GM20000 (cell line): ENCODE measurements at regions not wholly inside any gene's neighbourhood (a gene's known extent, or its start where the extent isn't known, plus 50 kb on each side); places are given as distances from the start of the nearest gene placed in this dataset.
"Not testable (repeated sequence)": the region's sequence is repeated elsewhere in the genome, so short reads cannot be mapped to it uniquely, and the experiment has no call there.

Source experiments
- DNase-seq: peaks from one replicate; pipeline ENCODE4 v3.0.0; 2012; ENCODE audit warnings: low spot score
- TF ChIP-seq, protein P1 (sequence below): IDR thresholded peaks from 2 replicates; pipeline ENCODE4 v1.5.1; 2012; ENCODE audit warnings: mild to moderate bottlenecking, control low read depth; ENCODE audit errors: extremely low read depth, missing control alignments

DNA sequence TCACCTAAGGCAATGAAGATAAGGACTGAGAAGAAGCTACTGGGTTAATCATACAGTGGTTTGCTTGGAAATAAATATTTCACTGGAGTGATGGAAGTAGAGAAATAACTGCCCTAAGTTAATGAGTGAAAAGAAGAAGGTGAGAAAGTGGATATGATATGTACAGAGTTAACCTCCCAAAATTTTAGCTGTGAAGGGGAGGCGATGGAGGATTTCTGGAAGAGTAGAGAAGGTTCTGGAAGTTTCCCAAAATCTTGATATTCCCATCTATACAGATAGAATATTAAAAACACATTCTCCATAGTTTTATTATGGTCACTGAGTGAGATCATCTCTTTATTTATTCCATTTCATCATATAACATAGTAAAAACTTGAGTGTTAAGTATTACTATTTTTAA is 296.6 kb upstream of the RGPD4 start:
- no peak for DNase-seq
- TF ChIP-seq, protein P1, sequence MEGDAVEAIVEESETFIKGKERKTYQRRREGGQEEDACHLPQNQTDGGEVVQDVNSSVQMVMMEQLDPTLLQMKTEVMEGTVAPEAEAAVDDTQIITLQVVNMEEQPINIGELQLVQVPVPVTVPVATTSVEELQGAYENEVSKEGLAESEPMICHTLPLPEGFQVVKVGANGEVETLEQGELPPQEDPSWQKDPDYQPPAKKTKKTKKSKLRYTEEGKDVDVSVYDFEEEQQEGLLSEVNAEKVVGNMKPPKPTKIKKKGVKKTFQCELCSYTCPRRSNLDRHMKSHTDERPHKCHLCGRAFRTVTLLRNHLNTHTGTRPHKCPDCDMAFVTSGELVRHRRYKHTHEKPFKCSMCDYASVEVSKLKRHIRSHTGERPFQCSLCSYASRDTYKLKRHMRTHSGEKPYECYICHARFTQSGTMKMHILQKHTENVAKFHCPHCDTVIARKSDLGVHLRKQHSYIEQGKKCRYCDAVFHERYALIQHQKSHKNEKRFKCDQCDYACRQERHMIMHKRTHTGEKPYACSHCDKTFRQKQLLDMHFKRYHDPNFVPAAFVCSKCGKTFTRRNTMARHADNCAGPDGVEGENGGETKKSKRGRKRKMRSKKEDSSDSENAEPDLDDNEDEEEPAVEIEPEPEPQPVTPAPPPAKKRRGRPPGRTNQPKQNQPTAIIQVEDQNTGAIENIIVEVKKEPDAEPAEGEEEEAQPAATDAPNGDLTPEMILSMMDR = no peak

DNA sequence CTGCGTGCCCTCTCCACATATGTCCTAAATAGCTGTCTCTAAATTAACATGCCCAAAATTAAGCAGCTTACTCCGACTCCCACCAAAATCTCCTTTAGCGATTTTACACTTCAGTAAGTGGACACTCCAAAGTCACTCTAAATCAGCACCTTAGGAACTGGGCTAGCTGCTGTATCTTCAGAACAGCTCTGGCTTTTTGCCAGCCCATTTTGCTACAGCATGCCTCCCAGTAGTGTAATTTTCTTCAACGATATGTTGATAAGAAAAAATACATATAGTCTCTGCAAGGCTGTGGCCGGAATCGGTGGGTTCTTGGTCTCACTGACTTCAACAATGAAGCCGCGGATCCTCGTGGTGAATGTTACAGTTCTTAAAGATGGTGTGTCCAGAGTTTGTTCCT is 291.8 kb upstream of the RGPD4 start:
- DNase-seq = no peak
- TF ChIP-seq, protein P1 = no peak

DNA sequence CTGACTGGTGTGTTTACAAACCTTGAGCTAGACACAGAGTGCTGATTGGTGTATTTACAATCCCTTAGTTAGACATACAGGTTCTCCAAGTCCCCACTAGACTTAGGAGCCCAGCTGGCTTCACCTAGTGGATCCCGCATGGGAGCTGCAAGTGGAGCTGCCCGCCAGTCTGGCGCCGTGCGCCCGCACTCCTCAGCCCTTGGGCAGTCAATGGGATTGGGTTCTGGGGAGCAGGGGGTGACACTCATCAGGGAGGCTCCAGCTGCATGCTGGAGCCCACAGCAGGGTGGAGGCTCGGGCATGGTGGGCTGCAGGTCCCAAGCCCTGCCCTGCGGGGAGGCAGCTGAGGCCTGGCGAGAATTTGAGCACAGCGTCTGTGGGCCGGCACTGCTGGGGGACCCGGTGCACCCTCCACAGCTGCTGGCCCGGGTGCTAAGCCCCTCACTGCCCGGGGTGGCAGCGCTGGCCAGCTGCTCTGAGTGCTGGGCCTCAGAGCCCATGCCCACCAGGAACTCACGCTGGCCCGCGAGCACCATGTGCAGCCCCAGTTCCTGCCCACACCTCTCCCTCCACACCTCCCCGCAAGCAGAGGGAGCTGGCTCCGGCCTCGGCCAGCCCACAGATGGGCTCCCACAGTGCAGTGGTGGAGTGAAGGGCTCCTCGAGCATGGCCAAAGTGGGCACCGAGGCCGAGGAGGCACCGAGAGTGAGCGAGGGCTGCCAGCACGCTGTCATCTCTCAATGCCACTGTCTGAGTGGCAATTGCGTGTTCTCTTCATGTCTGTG is 290.6 kb upstream of the RGPD4 start:
- DNase-seq = not testable (repeated sequence)

DNA sequence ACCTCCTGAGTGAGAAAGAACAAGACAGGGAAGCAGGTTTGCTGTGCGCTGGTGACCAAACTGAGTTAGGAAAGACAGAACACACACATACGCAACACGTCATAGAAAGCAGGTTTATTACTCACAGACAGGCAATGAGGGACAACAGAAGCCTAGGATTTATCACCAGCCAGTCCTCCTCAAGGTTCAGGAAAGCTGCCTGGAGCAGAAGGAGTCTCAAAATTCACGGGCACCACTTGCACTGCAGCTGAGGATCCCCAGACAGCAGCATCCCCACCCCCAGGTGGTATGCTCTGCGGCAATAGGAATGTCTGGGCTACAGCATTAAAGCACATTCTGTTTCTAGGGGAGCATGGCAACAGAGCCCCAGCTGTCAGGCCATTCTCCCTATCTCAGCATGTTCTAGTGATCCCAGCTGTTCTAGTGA is 284.4 kb upstream of the RGPD4 start:
- DNase-seq = no peak
- TF ChIP-seq, protein P1 = no peak

DNA sequence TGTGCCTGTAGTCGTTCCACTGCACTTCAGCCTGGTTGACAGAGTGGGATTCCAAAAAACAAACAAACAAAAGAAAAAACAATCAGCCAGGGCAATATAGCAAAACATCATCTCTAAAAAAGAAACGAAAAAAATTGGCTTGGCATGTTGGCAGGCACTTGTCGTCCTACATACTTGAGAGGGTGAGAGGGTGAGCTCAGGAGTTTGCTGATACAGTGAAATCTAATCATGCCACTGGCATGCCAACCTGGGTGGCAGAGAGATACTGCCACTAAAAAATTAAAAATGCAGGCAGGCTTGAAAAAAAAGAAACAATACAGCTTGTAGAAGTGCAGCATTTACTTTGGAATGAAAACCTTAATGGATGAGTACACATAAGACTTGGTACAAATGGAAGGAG is 282.9 kb upstream of the RGPD4 start:
- no peak for DNase-seq
- TF ChIP-seq, protein P1 = no peak

DNA sequence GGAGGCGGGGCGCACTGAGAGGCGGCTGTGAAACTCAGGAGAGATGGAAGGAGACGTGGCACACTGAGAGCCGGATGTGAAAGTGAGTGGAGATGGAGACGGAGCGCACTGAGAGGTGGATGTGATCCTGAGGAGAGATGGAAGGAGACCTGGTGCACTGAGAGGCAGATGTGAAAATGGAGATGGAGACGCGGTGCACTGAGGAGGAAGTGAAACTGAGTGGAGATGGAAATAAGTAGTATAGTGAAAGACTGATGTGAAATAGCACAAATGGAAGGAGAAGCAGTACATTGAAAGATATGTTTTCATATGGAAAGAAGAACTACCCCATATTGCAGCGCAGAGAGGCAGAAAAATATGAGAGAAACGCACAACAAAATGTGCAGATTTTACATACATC is 281.6 kb upstream of the RGPD4 start:
- DNase-seq = no peak
- TF ChIP-seq, protein P1 = no peak

DNA sequence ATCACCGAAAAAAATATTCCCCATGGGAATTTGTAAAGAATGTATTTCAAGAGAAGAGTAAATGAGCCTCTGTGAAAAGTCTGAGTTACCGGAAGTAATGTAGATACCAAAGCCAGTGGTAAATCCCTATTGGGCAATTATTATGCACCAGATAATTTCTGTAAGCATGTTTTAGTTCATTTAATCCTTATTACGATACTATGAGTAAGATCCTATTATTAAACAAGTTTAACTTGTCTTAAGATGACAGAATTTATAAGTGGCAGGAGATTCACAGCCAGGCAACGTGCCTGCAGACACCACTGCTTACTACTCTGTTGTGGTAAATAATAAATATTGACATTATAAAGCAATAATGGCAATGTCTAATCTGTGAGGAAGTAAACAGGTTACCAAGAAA is 280.8 kb upstream of the RGPD4 start:
- TF ChIP-seq, protein P1 = no peak
- no peak for DNase-seq

DNA sequence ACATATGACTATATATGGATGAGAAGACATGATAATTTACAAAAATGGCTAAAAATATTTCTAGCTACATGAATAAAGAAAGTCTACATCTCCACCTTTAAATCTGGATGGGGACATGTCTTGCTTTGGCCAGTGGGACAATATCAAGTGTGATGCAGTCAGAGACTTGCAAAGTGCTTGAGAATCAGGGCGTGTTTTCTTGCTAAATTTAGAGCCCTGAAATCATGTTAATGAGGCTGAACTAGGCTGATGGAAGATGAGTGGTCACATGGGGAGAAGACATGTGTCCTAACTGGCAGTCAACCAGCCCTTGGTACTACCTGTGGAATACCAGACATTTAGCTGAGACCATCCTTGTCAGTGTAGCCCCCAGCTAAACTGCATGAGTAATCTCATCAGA is 278.5 kb upstream of the RGPD4 start:
- no peak for DNase-seq
- TF ChIP-seq, protein P1 = no peak
